CD14-positive monocyte (primary cell): ENCODE measurements at regions not wholly inside any gene's neighbourhood (a gene's known extent, or its start where the extent isn't known, plus 50 kb on each side); places are given as distances from the start of the nearest gene placed in this dataset.
A peak's percentile ranks its signal among the peaks of the same experiment; 100 is the strongest.

Experiments used
- DNase-seq, 3 donors: peaks; one replicate each; pipeline ENCODE4 v3.0.0-alpha.2; 2011 to 2022
- H2AFZ ChIP-seq: 2 replicates; pipeline ENCODE4 v1.6.0; 2012; ENCODE audit warnings: mild to moderate bottlenecking, low read depth, low read length, inconsistent platforms; ENCODE audit not compliant: insufficient read depth, poor library complexity, severe bottlenecking
- H3K27ac ChIP-seq, 2 donors: 1 replicate in 1 of 2; 2 replicates in 1 of 2; pipeline ENCODE4 v1.5.1; 2012 to 2013; ENCODE audit warnings: low read length in 2 of 2, control low read depth in 1 of 2, inconsistent platforms in 1 of 2, low read depth in 1 of 2, mild to moderate bottlenecking in 1 of 2
- H3K27me3 ChIP-seq, 2 donors: one replicate each; pipeline versions ENCODE4 v1.6.0 to v1.6.1; 2011 to 2013; ENCODE audit warnings: low read length in 2 of 2; ENCODE audit not compliant: control insufficient read depth in 2 of 2, insufficient read depth in 2 of 2
- H3K36me3 ChIP-seq, 2 donors: replicated peaks in 1 of 2; 1 replicate in 1 of 2; 2 replicates in 1 of 2; pipeline versions ENCODE4 v1.5.1 to v1.6.1; 2012 to 2013; ENCODE audit warnings: low read length in 2 of 2, control low read depth in 1 of 2, inconsistent platforms in 1 of 2, mild to moderate bottlenecking in 1 of 2; ENCODE audit not compliant: insufficient read depth in 2 of 2, control insufficient read depth in 1 of 2
- H3K4me1 ChIP-seq, 2 donors: 1 replicate in 1 of 2; 2 replicates in 1 of 2; pipeline versions ENCODE4 v1.5.1 to v1.6.1; 2012 to 2013; ENCODE audit warnings: low read length in 2 of 2, control low read depth in 1 of 2, inconsistent platforms in 1 of 2, mild to moderate bottlenecking in 1 of 2, moderate library complexity in 1 of 2; ENCODE audit not compliant: insufficient read depth in 2 of 2, control insufficient read depth in 1 of 2
- H3K4me2 ChIP-seq: replicated peaks from 2 replicates; pipeline ENCODE3; 2012; ENCODE audit warnings: low read length, moderate library complexity, mild to moderate bottlenecking; ENCODE audit not compliant: poor library complexity, severe bottlenecking; ENCODE audit errors: extremely low read depth
- H3K4me3 ChIP-seq, 3 experiments: fragments of 200-600 bp in 1 of 3; sonication (generic) in 1 of 3; replicated peaks in 1 of 3; 1 replicate in 2 of 3; 2 replicates in 1 of 3; pipeline ENCODE4 v1.5.1; 2011 to 2013; ENCODE audit warnings: low read length in 3 of 3, mild to moderate bottlenecking in 3 of 3, control low read depth in 2 of 3, low read depth in 2 of 3, inconsistent platforms in 1 of 3, moderate library complexity in 1 of 3
- H3K79me2 ChIP-seq: 2 replicates; pipeline ENCODE4 v1.6.0; 2012; ENCODE audit warnings: mild to moderate bottlenecking, control low read depth, inconsistent platforms, low read length, moderate library complexity; ENCODE audit not compliant: insufficient read depth
- H3K9ac ChIP-seq: 2 replicates; pipeline ENCODE4 v1.6.0; 2017; ENCODE audit warnings: low read length, mild to moderate bottlenecking; ENCODE audit not compliant: insufficient read depth, poor library complexity, severe bottlenecking
- H3K9me3 ChIP-seq, 2 donors: replicated peaks in 1 of 2; 1 replicate in 1 of 2; 2 replicates in 1 of 2; pipeline versions ENCODE4 v1.5.1 to v1.6.1; 2012 to 2013; ENCODE audit warnings: low read length in 2 of 2, control low read depth in 1 of 2; ENCODE audit not compliant: control insufficient read depth in 1 of 2, insufficient read depth in 1 of 2
- H4K20me1 ChIP-seq: 2 replicates; pipeline ENCODE4 v1.6.0; 2012; ENCODE audit warnings: mild to moderate bottlenecking, low read length, control low read depth, moderate library complexity; ENCODE audit not compliant: insufficient read depth
- H3K27ac Mint-ChIP-seq, 7 donors: one replicate each; pipeline ENCODE4 v1.8.0; 2020; ENCODE audit warnings: mild to moderate bottlenecking in 7 of 7, mixed read lengths in 7 of 7, moderate library complexity in 6 of 7, inconsistent platforms in 2 of 7
- H3K27me3 Mint-ChIP-seq, 3 donors: one replicate each; pipeline ENCODE4 v1.8.0; 2021 to 2022; ENCODE audit warnings: low read depth in 3 of 3, mild to moderate bottlenecking in 3 of 3, mixed read lengths in 3 of 3, moderate library complexity in 3 of 3, inconsistent platforms in 1 of 3
- H3K36me3 Mint-ChIP-seq, 2 donors: one replicate each; pipeline ENCODE4 v1.8.0; 2020; ENCODE audit warnings: mixed read lengths in 2 of 2, inconsistent platforms in 1 of 2, mild to moderate bottlenecking in 1 of 2
- H3K4me1 Mint-ChIP-seq: one replicate; pipeline ENCODE4 v1.8.0; 2020; ENCODE audit warnings: mild to moderate bottlenecking, mixed read lengths
- H3K4me3 Mint-ChIP-seq, 2 donors: one replicate each; pipeline ENCODE4 v1.8.0; 2020; ENCODE audit warnings: mild to moderate bottlenecking in 2 of 2, mixed read lengths in 2 of 2, moderate library complexity in 1 of 2
- H3K9me3 Mint-ChIP-seq, 7 donors: one replicate each; pipeline ENCODE4 v1.8.0; 2020 to 2022; ENCODE audit warnings: mixed read lengths in 7 of 7, mild to moderate bottlenecking in 6 of 7, moderate library complexity in 6 of 7, inconsistent platforms in 2 of 7
- WGBS: methylation state at CpG from one replicate; pipeline ENCODE4 v1.1.5; 2013; ENCODE audit warnings: missing lambda C conversion rate; ENCODE audit not compliant: insufficient coverage; 5-methylcytosine and 5-hydroxymethylcytosine counted together
- intact Hi-C, 2 donors: fragments of 100-400 bp; cut with micrococcal nuclease; formaldehyde crosslinking; loops; one replicate each; pipeline versions ENCODE4 v1.15.0 to v1.15.1; 2023
- TF ChIP-seq, protein P1 (sequence below): fragments of 200-600 bp; IDR thresholded peaks from one replicate; pipeline ENCODE4 v1.8.0; 2022; ENCODE audit warnings: antibody characterized with exemption, mild to moderate bottlenecking

DNA sequence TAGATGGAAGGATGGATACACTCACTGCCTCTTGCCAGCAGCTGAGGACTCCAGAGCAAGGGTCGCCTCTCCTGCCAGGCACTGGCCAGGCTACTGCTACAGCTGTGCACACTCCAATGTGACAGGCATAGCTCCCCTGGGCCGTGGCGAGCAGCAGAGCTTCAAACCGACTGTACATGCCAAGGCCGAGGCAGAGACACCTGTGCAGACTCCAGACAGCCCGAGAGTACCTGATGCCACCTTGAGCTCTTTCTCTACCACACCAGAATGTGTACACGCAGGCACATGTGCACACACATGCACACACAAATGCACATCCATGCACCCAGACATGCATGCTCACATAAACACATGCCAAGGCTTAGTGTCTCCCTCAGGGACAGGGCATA, 508.3 kb upstream of the MYT1L start:
- Mint-ChIP-seq H3K9me3 (peaks cover 2 to 15% (median 10%) of the 10 kb centered on the region in 7 donors), H3K4me3 (no peak overlapping the region), H3K4me1 (no peaks in the 10 kb centered on the region), H3K27me3 (peaks cover 2 to 7% (median 2%) of the 10 kb centered on the region in 3 donors), H3K27ac (no peak overlapping the region), H3K36me3 (no peaks in the 10 kb centered on the region)
- no peak overlapping the region for H3K4me2 ChIP-seq
- no peak overlapping the region for H3K27ac ChIP-seq
- H3K9me3 ChIP-seq = peaks cover 0 to 3% of the 10 kb centered on the region in 2 donors
- no peak overlapping the region for H3K4me3 ChIP-seq
- no peaks in the 10 kb centered on the region for H3K27me3 ChIP-seq
- no peak for DNase-seq
- no peaks in the 10 kb centered on the region for H3K79me2 ChIP-seq
- H3K9ac ChIP-seq = no peak overlapping the region
- no peaks in the 10 kb centered on the region for H3K4me1 ChIP-seq
- intact Hi-C loops = no loop called here
- TF ChIP-seq, protein P1, sequence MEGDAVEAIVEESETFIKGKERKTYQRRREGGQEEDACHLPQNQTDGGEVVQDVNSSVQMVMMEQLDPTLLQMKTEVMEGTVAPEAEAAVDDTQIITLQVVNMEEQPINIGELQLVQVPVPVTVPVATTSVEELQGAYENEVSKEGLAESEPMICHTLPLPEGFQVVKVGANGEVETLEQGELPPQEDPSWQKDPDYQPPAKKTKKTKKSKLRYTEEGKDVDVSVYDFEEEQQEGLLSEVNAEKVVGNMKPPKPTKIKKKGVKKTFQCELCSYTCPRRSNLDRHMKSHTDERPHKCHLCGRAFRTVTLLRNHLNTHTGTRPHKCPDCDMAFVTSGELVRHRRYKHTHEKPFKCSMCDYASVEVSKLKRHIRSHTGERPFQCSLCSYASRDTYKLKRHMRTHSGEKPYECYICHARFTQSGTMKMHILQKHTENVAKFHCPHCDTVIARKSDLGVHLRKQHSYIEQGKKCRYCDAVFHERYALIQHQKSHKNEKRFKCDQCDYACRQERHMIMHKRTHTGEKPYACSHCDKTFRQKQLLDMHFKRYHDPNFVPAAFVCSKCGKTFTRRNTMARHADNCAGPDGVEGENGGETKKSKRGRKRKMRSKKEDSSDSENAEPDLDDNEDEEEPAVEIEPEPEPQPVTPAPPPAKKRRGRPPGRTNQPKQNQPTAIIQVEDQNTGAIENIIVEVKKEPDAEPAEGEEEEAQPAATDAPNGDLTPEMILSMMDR = no peak
- 94% methylated on average over 7 of the region's 7 CpGs for WGBS
- H4K20me1 ChIP-seq = no peaks in the 10 kb centered on the region
- no peaks in the 10 kb centered on the region for H3K36me3 ChIP-seq
- H2AFZ ChIP-seq = no peak overlapping the region

DNA sequence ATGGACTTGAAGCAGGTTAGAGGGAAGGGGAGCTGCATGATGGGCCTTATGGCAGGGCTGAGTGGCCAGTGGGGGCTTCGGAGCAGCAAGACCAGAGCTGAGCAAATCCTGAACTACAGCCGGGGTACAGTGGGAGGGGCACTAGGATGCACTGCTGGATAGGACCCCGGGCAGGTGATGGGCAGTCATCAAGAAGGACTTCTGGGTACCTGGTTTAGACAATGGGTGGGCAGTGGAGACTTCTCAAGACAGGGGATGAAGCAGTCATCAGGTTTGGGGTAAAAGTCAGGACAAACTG, 507.4 kb upstream of the MYT1L start:
- H3K9me3 Mint-ChIP-seq = peaks cover 2 to 15% (median 10%) of the 10 kb centered on the region in 7 donors
- Histone ChIP-seq H3K9ac (no peak overlapping the region), H3K9me3 (peaks cover 0 to 3% of the 10 kb centered on the region in 2 donors), H3K36me3 (no peaks in the 10 kb centered on the region), H3K4me2 (no peak overlapping the region), H3K4me1 (no peaks in the 10 kb centered on the region), H3K27ac (no peak overlapping the region), H2AFZ (no peak overlapping the region), H3K4me3 (no peak overlapping the region), H4K20me1 (no peaks in the 10 kb centered on the region), H3K27me3 (no peaks in the 10 kb centered on the region), H3K79me2 (no peaks in the 10 kb centered on the region)
- TF ChIP-seq, protein P1 = no peak
- peaks cover 2 to 7% (median 2%) of the 10 kb centered on the region in 3 donors for H3K27me3 Mint-ChIP-seq
- H3K4me3 Mint-ChIP-seq = no peak overlapping the region
- DNase-seq = no peak
- no peaks in the 10 kb centered on the region for H3K36me3 Mint-ChIP-seq
- no peaks in the 10 kb centered on the region for H3K4me1 Mint-ChIP-seq
- WGBS = 95% methylated on average over 3 of the region's 3 CpGs
- peak overlapping the region in 2 of 7 donors; percentile 15 to 43 for H3K27ac Mint-ChIP-seq
- intact Hi-C loops = no loop called here
